Head of caudate nucleus (tissue), 42 donors: ENCODE measurements at regions not wholly inside any gene's neighbourhood (a gene's known extent, or its start where the extent isn't known, plus 50 kb on each side); places are given as distances from the start of the nearest gene placed in this dataset.

Source experiments
- DNase-seq, 42 donors: peaks; one replicate each; pipeline versions ENCODE4 v3.0.0 to v3.0.0-alpha.2; 2020 to 2021; ENCODE audit warnings: mixed read lengths in 7 of 42
- intact Hi-C: fragments of 100-400 bp; cut with DNase I; formaldehyde crosslinking; loops from one replicate; pipeline ENCODE4 v1.15.0; 2022

- intact Hi-C loops = no loop called here
- DNase-seq = no peak
Observed at GRCh38 chr10:62453274-62453673, 79.1 kb downstream of the ZNF365 start.

GRCh38 chr10:62454687-62455397 lies 80.7 kb downstream of the ZNF365 start:
- intact Hi-C loops = no loop called here
- DNase-seq = no peak

DNA sequence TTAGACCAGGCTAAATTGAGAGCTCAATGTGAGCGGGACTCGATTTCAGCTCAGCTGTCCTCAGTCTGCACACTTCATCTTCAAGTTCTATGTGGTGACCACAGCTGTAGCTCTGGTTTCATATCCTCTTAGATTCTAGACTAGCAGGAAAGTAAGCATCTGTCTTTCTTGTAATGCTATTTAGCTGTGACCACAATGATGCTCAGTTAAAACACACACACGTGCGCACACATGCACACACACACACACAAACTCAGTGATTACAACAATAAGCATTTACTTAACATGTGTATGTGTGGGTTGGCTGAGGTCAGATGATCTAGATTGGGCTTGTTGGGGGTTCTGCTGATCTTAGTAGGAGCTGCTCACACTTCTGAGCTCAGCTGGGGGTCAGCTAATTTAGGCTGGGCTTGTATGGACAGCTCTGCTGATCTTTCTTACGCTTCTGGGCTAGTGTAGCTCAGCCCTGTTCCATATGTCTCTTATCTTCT lies 82.5 kb downstream of the ZNF365 start:
- no peak for DNase-seq
- intact Hi-C loops = no loop called here

DNA sequence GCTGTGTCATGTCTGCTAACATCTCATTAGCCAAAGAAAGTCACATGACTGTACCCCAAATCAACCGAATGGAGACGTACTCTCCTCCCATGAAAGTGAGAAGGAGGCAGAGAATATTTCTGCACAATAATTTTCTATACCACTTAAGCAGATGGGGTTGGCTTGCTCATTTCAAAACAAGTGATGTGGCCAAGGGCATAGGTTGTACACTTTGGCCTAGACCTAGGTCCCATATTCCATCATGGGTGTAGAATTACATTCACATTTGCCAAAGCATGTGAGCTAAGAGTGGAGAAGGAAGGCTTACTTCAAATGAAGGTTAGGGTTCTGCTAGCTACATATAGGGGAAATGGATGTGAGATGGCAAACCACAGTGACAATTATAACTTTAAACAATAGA lies 83.0 kb downstream of the ZNF365 start:
- no peak for DNase-seq
- intact Hi-C loops = no loop called here

- intact Hi-C loops = no loop called here
- no peak for DNase-seq
Observed at GRCh38 chr10:62457598-62457997, 83.4 kb downstream of the ZNF365 start.

GRCh38 chr10:62459072-62459471 lies 84.9 kb downstream of the ZNF365 start:
- no peak for DNase-seq
- intact Hi-C loops = no loop called here

DNA sequence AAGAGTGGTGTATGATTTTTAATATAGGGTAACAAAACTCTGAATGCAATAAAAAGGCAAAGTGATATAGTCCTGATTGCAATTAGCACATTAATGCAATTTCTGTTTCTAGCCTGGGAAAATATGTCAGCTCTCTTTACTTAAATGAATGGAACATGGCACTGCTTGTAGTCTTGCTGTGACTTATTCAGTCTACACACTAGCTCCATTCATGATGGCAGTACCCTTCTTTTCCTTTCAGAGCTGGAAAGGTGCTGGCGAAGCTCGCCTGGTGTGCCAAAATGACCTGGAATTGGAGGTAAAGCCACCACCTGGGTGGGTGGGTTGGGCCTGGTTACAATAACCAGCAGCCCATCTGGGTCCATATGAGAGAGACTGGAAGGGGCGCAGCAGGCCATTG lies 85.3 kb downstream of the ZNF365 start:
- no peak for DNase-seq
- intact Hi-C loops = no loop called here

DNA sequence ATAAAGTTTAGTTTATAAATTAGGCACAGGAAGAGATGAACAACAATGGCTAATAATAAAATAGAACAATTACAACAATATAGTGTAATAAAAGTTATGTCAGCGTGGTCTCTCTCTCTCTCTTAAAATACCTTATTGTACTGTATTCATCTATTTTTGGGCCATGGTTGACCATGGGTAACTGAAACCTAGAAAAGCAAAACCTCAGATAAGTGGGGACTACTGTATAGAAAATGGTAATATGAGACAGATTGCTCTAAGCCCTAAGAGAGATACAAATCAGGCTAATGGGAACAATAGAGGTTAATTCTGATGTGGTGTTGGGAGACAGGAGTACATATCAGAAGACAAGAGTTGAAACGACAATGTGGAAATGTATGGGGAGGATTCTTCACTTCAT lies 86.2 kb downstream of the ZNF365 start:
- intact Hi-C loops = no loop called here
- no peak for DNase-seq

DNA sequence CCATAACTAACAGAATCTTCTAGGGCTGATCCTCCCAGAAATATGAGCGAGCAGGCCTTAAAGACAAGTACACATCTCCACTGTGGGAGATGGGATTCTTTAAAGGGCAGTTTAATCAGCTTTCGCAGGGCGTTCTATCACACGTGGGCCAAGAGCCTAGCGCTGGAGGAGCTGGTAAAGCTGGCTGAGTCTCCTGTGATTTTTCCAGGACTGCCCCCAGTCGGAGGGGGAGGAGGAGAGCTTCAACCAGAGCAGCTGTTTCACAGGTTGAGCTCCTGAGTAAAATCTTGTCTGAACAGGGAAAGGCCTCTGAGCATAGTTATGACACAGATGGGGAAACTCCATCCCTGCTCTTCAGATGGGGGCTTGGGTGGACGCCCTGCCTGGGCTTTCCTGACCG lies 87.0 kb downstream of the ZNF365 start:
- intact Hi-C loops = no loop called here
- DNase-seq = no peak

- no peak for DNase-seq
- intact Hi-C loops = no loop called here
Observed at GRCh38 chr10:62462461-62462860, 88.3 kb downstream of the ZNF365 start.

GRCh38 chr10:62463364-62463763 lies 89.2 kb downstream of the ZNF365 start:
- DNase-seq = no peak

DNA sequence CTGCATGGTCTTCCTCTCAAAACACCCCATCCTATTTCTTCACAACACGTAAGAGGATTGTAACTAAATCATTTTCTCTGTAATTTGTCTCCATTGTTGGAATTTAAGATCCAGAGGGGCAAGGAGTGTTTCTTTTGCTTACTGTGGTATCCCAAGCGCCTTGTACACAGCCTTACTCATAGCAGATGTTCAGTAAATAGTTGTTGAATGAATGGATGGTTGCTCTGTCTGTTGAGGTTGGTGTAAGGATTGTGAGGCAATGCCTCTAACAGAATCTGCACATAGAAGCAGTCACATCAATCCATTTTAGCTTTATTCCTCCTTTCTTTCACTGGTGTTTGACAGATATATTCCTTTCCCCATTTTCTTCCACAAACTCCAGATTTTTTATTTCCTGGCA lies 90.1 kb downstream of the ZNF365 start:
- intact Hi-C loops = no loop called here
- DNase-seq = no peak

More at GRCh38 chr10:62463364-62463763, 89.2 kb downstream of the ZNF365 start:
- intact Hi-C loops = no loop called here

DNA sequence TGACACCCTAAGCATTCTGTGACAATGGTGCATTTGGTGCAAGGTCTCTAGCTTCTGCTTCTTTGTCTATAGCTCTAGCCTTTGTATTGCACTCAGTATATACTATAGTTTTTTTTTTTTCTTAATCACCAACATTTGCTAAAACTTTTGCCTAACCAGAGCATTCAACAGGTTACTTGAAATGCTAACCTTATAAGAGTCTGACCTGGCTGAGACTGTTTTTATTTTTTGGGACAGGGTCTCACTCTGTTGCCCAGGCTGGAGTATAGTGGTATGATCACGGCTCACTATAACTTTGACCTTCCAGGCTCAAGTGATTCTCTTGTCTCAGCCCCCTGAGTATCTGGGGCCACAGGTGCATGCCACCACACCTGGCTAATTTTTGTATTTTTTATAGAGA lies 92.4 kb downstream of the ZNF365 start:
- intact Hi-C loops = no loop called here
- DNase-seq = no peak

DNA sequence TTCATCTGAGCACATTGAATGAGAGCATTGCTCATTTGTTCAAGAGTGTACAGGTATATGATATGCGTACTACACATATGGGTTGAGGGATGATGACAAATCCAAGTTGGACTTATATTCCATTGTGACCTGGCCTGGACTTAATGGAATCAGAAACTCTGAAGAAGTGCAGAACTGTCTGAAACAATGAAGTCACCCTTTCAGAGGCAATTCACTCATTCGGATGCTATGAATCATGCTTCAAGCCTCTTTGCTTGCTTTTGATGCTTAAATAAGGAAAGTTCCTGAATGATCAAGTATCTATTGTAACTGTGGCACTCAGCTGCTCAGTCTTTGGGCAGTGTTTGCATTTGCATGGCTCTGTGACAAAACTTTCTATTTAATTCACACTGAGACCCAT lies 93.4 kb downstream of the ZNF365 start:
- DNase-seq = no peak
- intact Hi-C loops = no loop called here

DNA sequence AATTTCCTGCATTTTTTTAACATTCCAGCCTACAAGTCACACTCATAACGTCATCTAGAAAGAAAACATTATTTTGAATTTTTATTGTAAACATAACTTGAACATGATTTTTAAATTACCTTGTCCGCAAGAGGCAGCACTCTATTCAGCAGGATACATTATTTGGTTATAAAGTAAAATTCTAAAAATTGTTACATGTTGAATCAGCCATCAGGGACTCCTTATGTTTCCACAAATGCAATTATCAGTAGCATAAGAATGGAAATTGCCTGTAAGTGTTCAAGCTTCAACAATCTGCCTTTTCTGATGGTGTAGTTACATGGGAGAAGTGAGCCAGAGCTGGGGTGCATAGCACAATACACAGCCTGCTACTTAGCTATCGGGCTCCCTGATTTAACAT lies 97.5 kb downstream of the ZNF365 start:
- DNase-seq = no peak
- intact Hi-C loops = no loop called here

GRCh38 chr10:62473241-62473640 lies 99.1 kb downstream of the ZNF365 start:
- no peak for DNase-seq
- intact Hi-C loops = no loop called here

DNA sequence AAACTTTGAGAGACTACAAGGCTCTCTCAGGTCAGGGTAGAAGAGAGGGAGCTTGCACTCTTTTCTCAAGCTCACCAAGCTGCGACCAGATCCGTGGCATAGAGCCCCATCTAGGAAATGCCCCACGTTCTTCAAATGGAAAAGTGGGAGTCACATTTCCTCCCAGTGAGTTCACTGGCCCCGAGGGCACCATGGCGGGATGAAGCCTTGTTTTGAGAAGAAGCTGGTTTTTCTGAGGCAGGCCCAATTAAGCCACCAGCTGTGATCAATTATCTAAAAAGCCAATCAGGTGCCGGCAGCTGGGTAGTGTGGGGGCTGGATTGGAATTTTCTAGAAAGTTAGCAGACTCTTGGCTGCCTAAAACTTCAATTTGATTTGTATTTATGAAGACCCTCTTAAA lies 101.4 kb downstream of the ZNF365 start:
- DNase-seq = no peak
- intact Hi-C loops = no loop called here

GRCh38 chr10:62479523-62479922 lies 105.4 kb downstream of the ZNF365 start:
- intact Hi-C loops = no loop called here
- DNase-seq = no peak

DNA sequence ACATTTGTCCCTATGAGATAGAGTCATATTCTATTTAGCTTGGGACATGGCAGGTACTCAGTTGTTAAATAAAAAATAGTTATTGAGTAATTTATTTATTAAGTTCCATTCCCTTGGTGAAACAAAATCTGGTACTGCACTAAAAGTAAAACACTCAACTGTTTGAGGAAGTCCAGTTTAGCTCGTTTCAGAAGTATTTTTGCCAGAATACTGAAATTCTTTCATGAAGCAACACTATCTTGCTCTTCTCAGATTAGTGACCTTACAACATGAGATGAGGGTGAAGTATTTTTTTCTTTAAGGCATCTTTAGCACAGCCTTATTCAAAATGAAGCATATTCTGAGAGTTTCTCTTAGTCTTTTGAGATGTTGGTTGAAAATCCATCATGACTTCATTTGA lies 106.0 kb downstream of the ZNF365 start:
- no peak for DNase-seq
- intact Hi-C loops = no loop called here

- no peak for DNase-seq
- intact Hi-C loops = no loop called here
Observed at GRCh38 chr10:62482581-62482980, 108.4 kb downstream of the ZNF365 start.

GRCh38 chr10:62491597-62491996 lies 117.4 kb downstream of the ZNF365 start:
- DNase-seq = no peak
- intact Hi-C loops = no loop called here
